Panc1 (cell line): ENCODE measurements at regions not wholly inside any gene's neighbourhood (a gene's known extent, or its start where the extent isn't known, plus 50 kb on each side); places are given as distances from the start of the nearest gene placed in this dataset.

Source experiments
- ATAC-seq: fragments of 200-7000 bp; cut with Tn5 transposase; 2 replicates; pipeline ENCODE4 v1.9.1; 2020; ENCODE audit warnings: mild to moderate bottlenecking, moderate library complexity
- BruUV-seq: library from RNA; stranded (reverse); fragments of 400-500 nt; replicated peaks from 2 replicates; lab custom pipeline; 2021; lab: Mats Ljungman, UMichigan
- CTCF ChIA-PET: fragments of 300-600 bp; sonication (Branson Sonifier 250); formaldehyde crosslinking; loops from one replicate; lab custom pipeline; 2022; ENCODE audit warnings: antibody characterized with exemption; lab: Charles Lee
- POLR2A ChIA-PET: fragments of 300-600 bp; sonication (Branson Sonifier 250); formaldehyde crosslinking; loops from one replicate; lab custom pipeline; 2022; ENCODE audit warnings: antibody characterized with exemption; lab: Charles Lee
- DNase-seq: peaks from one replicate; pipeline ENCODE4 v3.0.0-alpha.2; 2010; ENCODE audit warnings: low read depth, low spot score
- H3K27ac ChIP-seq: 2 replicates; pipeline ENCODE4 v1.5.1; 2011; ENCODE audit warnings: mild to moderate bottlenecking, low read length, inconsistent platforms
- H3K27me3 ChIP-seq: fragments of 200-500 bp; sonication (Bioruptor generic); 2 replicates; pipeline ENCODE4 v1.6.0; 2014; ENCODE audit warnings: low read length, inconsistent platforms; ENCODE audit not compliant: control insufficient read depth, insufficient read depth
- H3K36me3 ChIP-seq: fragments of 200-500 bp; sonication (Bioruptor generic); 2 replicates; pipeline ENCODE4 v1.5.1; 2014; ENCODE audit warnings: inconsistent platforms, mild to moderate bottlenecking, low read length, moderate library complexity; ENCODE audit not compliant: control insufficient read depth, insufficient read depth
- H3K4me1 ChIP-seq: 2 replicates; pipeline ENCODE4 v1.5.1; 2011; ENCODE audit warnings: inconsistent platforms, mild to moderate bottlenecking, low read length, moderate library complexity; ENCODE audit not compliant: control insufficient read depth, insufficient read depth
- H3K4me3 ChIP-seq, 2 experiments: 2 replicates each; pipeline ENCODE4 v1.5.1; 2011 to 2012; ENCODE audit warnings: low read depth in 2 of 2, low read length in 2 of 2, mild to moderate bottlenecking in 2 of 2, inconsistent platforms in 1 of 2, moderate library complexity in 1 of 2
- H3K9me3 ChIP-seq: fragments of 200-500 bp; sonication (Bioruptor generic); 2 replicates; pipeline ENCODE4 v1.5.1; 2014; ENCODE audit warnings: low read depth, mild to moderate bottlenecking, inconsistent platforms, low read length, moderate library complexity; ENCODE audit not compliant: control insufficient read depth, insufficient read depth
- POLR2AphosphoS5 ChIP-seq: IDR thresholded peaks from 2 replicates; pipeline ENCODE4 v1.6.1; 2012; ENCODE audit warnings: mild to moderate bottlenecking, low read depth, low read length, moderate library complexity
- SIN3A ChIP-seq: IDR thresholded peaks from 2 replicates; pipeline ENCODE4 v1.6.1; 2012; ENCODE audit warnings: low read depth, mild to moderate bottlenecking, low read length, moderate library complexity, borderline replicate concordance; ENCODE audit not compliant: insufficient read depth
- TCF7L2 ChIP-seq: IDR thresholded peaks from 2 replicates; pipeline ENCODE4 v1.6.1; 2011; ENCODE audit warnings: mild to moderate bottlenecking, low read depth, low read length, inconsistent platforms
- in situ Hi-C: cut with HindIII; loops from 2 replicates; pipeline ENCODE4 v1.10.0; 2016; ENCODE audit warnings: low sequenced_read_pairs, low pct_unique_long_range_greater_than_20kb
- intact Hi-C: fragments of 100-400 bp; cut with micrococcal nuclease; formaldehyde crosslinking; loops from one replicate; pipeline ENCODE4 v1.10.0; 2022; ENCODE audit not compliant: unreplicated experiment
- TF ChIP-seq, protein P1 (sequence below): fragments of 450-650 bp; IDR thresholded peaks from 2 replicates; pipeline ENCODE4 v1.5.1; 2017; ENCODE audit warnings: mild to moderate bottlenecking
- TF ChIP-seq, protein P2 (sequence below), 2 experiments: IDR thresholded peaks; 2 replicates each; pipeline ENCODE4 v1.6.1; 2011 to 2012; ENCODE audit warnings: low read depth in 2 of 2, control low read depth in 1 of 2, low read length in 1 of 2, mild to moderate bottlenecking in 1 of 2, moderate library complexity in 1 of 2; ENCODE audit not compliant: insufficient read depth in 1 of 2

DNA sequence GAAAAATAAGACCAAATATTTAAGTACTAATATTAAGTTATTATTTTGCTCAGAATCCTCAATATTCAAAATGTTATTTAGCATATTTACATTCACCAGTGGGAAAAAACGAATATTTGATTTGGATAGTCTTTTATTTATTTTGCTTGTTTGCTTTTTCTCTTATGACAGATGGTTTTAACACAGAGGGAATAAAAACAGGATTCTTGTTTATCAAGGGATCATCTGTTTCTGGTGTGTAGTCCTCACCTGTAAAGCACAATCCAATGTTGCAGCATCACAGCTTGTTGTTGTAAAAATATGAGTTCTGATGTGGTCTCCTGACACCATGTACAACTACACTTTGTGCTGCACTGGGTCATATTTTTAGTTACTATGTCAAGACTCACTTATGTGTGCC lies 103.9 kb downstream of the AVPR1A start:
- Histone ChIP-seq H3K36me3 (no peaks in the 10 kb centered on the region), H3K4me3 (no peak overlapping the region), H3K27ac (no peak overlapping the region), H3K27me3 (no peaks in the 10 kb centered on the region), H3K4me1 (no peaks in the 10 kb centered on the region), H3K9me3 (no peaks in the 10 kb centered on the region)
- TF ChIP-seq SIN3A (no peak), TCF7L2 (no peak), POLR2AphosphoS5 (no peak)
- TF ChIP-seq, protein P1, sequence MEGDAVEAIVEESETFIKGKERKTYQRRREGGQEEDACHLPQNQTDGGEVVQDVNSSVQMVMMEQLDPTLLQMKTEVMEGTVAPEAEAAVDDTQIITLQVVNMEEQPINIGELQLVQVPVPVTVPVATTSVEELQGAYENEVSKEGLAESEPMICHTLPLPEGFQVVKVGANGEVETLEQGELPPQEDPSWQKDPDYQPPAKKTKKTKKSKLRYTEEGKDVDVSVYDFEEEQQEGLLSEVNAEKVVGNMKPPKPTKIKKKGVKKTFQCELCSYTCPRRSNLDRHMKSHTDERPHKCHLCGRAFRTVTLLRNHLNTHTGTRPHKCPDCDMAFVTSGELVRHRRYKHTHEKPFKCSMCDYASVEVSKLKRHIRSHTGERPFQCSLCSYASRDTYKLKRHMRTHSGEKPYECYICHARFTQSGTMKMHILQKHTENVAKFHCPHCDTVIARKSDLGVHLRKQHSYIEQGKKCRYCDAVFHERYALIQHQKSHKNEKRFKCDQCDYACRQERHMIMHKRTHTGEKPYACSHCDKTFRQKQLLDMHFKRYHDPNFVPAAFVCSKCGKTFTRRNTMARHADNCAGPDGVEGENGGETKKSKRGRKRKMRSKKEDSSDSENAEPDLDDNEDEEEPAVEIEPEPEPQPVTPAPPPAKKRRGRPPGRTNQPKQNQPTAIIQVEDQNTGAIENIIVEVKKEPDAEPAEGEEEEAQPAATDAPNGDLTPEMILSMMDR: no peak
- TF ChIP-seq, protein P2, sequence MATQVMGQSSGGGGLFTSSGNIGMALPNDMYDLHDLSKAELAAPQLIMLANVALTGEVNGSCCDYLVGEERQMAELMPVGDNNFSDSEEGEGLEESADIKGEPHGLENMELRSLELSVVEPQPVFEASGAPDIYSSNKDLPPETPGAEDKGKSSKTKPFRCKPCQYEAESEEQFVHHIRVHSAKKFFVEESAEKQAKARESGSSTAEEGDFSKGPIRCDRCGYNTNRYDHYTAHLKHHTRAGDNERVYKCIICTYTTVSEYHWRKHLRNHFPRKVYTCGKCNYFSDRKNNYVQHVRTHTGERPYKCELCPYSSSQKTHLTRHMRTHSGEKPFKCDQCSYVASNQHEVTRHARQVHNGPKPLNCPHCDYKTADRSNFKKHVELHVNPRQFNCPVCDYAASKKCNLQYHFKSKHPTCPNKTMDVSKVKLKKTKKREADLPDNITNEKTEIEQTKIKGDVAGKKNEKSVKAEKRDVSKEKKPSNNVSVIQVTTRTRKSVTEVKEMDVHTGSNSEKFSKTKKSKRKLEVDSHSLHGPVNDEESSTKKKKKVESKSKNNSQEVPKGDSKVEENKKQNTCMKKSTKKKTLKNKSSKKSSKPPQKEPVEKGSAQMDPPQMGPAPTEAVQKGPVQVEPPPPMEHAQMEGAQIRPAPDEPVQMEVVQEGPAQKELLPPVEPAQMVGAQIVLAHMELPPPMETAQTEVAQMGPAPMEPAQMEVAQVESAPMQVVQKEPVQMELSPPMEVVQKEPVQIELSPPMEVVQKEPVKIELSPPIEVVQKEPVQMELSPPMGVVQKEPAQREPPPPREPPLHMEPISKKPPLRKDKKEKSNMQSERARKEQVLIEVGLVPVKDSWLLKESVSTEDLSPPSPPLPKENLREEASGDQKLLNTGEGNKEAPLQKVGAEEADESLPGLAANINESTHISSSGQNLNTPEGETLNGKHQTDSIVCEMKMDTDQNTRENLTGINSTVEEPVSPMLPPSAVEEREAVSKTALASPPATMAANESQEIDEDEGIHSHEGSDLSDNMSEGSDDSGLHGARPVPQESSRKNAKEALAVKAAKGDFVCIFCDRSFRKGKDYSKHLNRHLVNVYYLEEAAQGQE (IDR thresholded peaks at IDR 0.05; ENCODE audit: insufficient read depth in 1 of 2, low read depth in 2 of 2, low read length in 1 of 2): no peak
- DNase-seq (no peak), ATAC-seq (no peak)
- intact Hi-C loops: no loop called here
- ChIA-PET CTCF (no interaction called here), POLR2A (interaction anchor here (0.6 kb wide), 1 partner anchor 440 kb away, joined by 4 read pairs; no protein-coding TSS in a partner anchor)
- no TSS peak for BruUV-seq
- in situ Hi-C loops: no loop called here

DNA sequence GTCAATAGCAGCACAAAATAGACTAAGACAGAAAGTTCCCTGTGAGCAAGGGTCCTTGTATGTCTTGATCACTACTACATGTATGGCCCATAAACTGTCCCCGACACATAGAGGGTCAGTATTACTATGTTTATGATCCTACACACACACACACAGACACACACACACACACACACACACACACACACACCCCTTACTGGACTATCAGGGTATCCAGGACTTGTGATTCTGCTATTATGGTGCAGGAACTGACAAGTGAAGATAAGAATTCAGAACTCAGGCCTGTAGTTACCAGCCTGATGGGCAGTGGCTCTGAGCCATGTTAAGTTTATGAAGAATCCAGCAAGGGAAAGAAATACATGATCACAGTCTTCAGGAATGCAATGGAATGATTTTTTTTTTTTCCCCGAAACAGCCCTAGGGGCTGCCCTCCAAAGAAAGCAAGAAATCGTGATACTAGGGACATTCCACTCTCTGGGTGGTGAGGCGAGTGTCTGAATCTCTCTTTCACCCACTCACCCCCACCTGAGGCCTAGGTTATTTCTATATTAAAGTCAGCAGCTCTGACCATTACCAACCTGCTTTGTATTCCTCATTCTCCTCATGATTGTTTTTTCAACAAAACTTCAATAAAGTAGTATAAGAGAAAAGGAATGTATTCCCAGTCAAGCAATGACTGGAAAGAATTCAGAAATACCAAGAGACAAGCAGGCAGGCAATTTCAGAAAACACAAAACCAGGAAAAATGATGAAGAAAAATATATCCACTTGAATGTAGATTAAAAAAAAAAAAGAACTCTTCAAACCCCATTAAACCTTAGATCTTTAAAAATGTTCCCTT lies 105.8 kb downstream of the AVPR1A start:
- no peaks in the 10 kb centered on the region for H3K4me1 ChIP-seq
- no TSS peak for BruUV-seq
- ChIA-PET CTCF (no interaction called here), POLR2A (interaction anchor here (0.7 kb wide), 1 partner anchor 138 kb away, joined by 5 read pairs; no protein-coding TSS in a partner anchor)
- H3K36me3 ChIP-seq: no peaks in the 10 kb centered on the region
- in situ Hi-C loops (no loop called here), intact Hi-C loops (no loop called here)
- no peaks in the 10 kb centered on the region for H3K9me3 ChIP-seq
- H3K4me3 ChIP-seq: no peak overlapping the region
- no peaks in the 10 kb centered on the region for H3K27me3 ChIP-seq
- no peak overlapping the region for H3K27ac ChIP-seq
- TF ChIP-seq TCF7L2: no peak
- TF ChIP-seq, protein P2 (IDR thresholded peaks at IDR 0.05; ENCODE audit: insufficient read depth in 1 of 2, low read depth in 2 of 2, low read length in 1 of 2): no peak
- DNase-seq (no peak), ATAC-seq (peak; percentile 42; the same call in 1 of the 2 replicates)
